Nephron progenitor cell (in vitro differentiated cells): ENCODE measurements at regions not wholly inside any gene's neighbourhood (a gene's known extent, or its start where the extent isn't known, plus 50 kb on each side); places are given as distances from the start of the nearest gene placed in this dataset.

Experiments
- DNase-seq: peaks from one replicate; pipeline ENCODE4 v3.0.0; 2021
- H3K27ac Mint-ChIP-seq: 2 replicates; pipeline ENCODE4 v1.8.0; 2021; ENCODE audit warnings: mild to moderate bottlenecking, moderate library complexity, mixed read lengths
- H3K27me3 Mint-ChIP-seq: 2 replicates; pipeline ENCODE4 v1.8.0; 2021; ENCODE audit warnings: mild to moderate bottlenecking, low read depth, mixed read lengths; ENCODE audit not compliant: poor library complexity
- H3K36me3 Mint-ChIP-seq: 2 replicates; pipeline ENCODE4 v1.8.0; 2021; ENCODE audit warnings: low read depth, mixed read lengths
- H3K4me1 Mint-ChIP-seq: 2 replicates; pipeline ENCODE4 v1.8.0; 2021; ENCODE audit warnings: mixed read lengths
- H3K4me3 Mint-ChIP-seq: 2 replicates; pipeline ENCODE4 v1.8.0; 2021; ENCODE audit warnings: mild to moderate bottlenecking, moderate library complexity, mixed read lengths
- H3K9me3 Mint-ChIP-seq: 2 replicates; pipeline ENCODE4 v1.8.0; 2021; ENCODE audit warnings: mild to moderate bottlenecking, moderate library complexity, mixed read lengths
- CTCF ChIP-seq: fragments of 200-600 bp; sonication (generic); IDR thresholded peaks from 2 replicates; pipeline ENCODE4 v1.5.0; 2021; ENCODE audit warnings: antibody characterized with exemption

GRCh38 chr7:51639661-51640334 is 323.2 kb upstream of the COBL start:
- no peak overlapping the region for H3K27ac Mint-ChIP-seq
- H3K9me3 Mint-ChIP-seq = no peaks in the 10 kb centered on the region
- peaks cover 9% of the 10 kb centered on the region for H3K27me3 Mint-ChIP-seq
- H3K36me3 Mint-ChIP-seq = no peaks in the 10 kb centered on the region
- no peaks in the 10 kb centered on the region for H3K4me1 Mint-ChIP-seq
- no peak overlapping the region for H3K4me3 Mint-ChIP-seq
- DNase-seq = no peak
- TF ChIP-seq CTCF = no peak

GRCh38 chr7:51636503-51636902 is 319.9 kb upstream of the COBL start:
- no peak for DNase-seq
- TF ChIP-seq CTCF = no peak
- no peaks in the 10 kb centered on the region for H3K9me3 Mint-ChIP-seq
- H3K4me3 Mint-ChIP-seq = no peak overlapping the region
- no peaks in the 10 kb centered on the region for H3K4me1 Mint-ChIP-seq
- no peak overlapping the region for H3K27ac Mint-ChIP-seq
- peaks cover 5% of the 10 kb centered on the region for H3K27me3 Mint-ChIP-seq
- H3K36me3 Mint-ChIP-seq = no peaks in the 10 kb centered on the region

GRCh38 chr7:51635775-51636174 is 319.2 kb upstream of the COBL start:
- Mint-ChIP-seq H3K36me3 (no peaks in the 10 kb centered on the region), H3K4me3 (no peak overlapping the region), H3K9me3 (no peaks in the 10 kb centered on the region), H3K4me1 (no peaks in the 10 kb centered on the region), H3K27me3 (peaks cover 5% of the 10 kb centered on the region), H3K27ac (no peak overlapping the region)
- no peak for TF ChIP-seq CTCF
- no peak for DNase-seq

- Mint-ChIP-seq H3K9me3 (no peaks in the 10 kb centered on the region), H3K27ac (no peak overlapping the region), H3K36me3 (no peaks in the 10 kb centered on the region), H3K4me1 (no peaks in the 10 kb centered on the region), H3K4me3 (no peak overlapping the region), H3K27me3 (peaks cover 5% of the 10 kb centered on the region)
- TF ChIP-seq CTCF = no peak
- DNase-seq = no peak
These were observed 317.9 kb upstream of the COBL start for GRCh38 chr7:51634538-51634937.

GRCh38 chr7:51634025-51634424 is 317.4 kb upstream of the COBL start:
- DNase-seq = no peak
- H3K4me1 Mint-ChIP-seq = no peaks in the 10 kb centered on the region
- peaks cover 5% of the 10 kb centered on the region for H3K27me3 Mint-ChIP-seq
- no peaks in the 10 kb centered on the region for H3K36me3 Mint-ChIP-seq
- H3K27ac Mint-ChIP-seq = no peak overlapping the region
- TF ChIP-seq CTCF = no peak
- H3K9me3 Mint-ChIP-seq = no peaks in the 10 kb centered on the region
- H3K4me3 Mint-ChIP-seq = no peak overlapping the region

GRCh38 chr7:51633596-51633995 is 317.0 kb upstream of the COBL start:
- H3K27ac Mint-ChIP-seq = no peak overlapping the region

More at GRCh38 chr7:51633596-51633995, 317.0 kb upstream of the COBL start:
- no peaks in the 10 kb centered on the region for H3K9me3 Mint-ChIP-seq
- no peak for DNase-seq
- no peaks in the 10 kb centered on the region for H3K4me1 Mint-ChIP-seq
- peaks cover 5% of the 10 kb centered on the region for H3K27me3 Mint-ChIP-seq
- no peak overlapping the region for H3K4me3 Mint-ChIP-seq
- H3K36me3 Mint-ChIP-seq = no peaks in the 10 kb centered on the region
- no peak for TF ChIP-seq CTCF
